Stimulated activated naive CD8-positive, alpha-beta T cell treated with anti-CD3 and anti-CD28 coated beads, Interleukin-15, Interleukin-2, amounts not matched to agents 100 U/mL and 50 U/mL, for 24 hours (primary cell): ENCODE measurements at regions not wholly inside any gene's neighbourhood (a gene's known extent, or its start where the extent isn't known, plus 50 kb on each side); places are given as distances from the start of the nearest gene placed in this dataset.

Experiments used
- ATAC-seq: fragments of 150-1000 bp; cut with Tn5 transposase; one replicate; pipeline ENCODE4 v1.10.0; 2021
- DNase-seq: peaks from one replicate; pipeline ENCODE4 v3.0.0; 2021

DNA sequence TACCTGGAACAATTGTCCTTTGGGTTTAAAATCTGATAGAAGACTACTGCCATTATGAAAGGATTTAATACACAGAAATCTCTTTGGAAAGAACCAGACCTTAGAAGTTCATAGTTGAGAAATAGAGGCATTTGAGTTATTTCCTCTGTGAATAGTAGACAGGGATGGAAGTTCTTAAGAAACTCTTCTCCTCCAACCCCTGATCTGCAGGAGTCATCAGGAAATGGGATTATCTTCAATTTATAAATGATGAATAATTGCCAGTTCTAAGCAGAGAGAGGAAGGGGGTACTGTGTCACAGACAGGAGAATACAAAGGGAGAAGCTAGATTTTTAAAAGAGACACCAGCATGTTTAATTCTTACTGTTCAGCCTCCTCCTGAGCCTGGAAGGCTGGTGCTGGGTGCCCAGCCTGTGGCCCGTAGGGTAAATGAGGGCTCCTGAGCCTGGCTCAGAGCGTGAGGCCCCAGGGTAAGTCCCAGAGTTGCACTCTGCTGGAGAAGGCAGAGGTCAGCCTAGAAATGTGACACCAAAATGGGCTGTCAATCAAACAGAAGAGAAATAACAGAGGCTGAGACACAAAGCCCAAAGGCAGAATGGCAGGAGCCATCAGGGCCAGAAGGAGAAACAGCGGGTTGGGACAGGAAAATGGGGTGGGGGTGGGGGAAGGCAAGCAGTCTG, 58.2 kb upstream of the PKDCC start:
- no peak for DNase-seq
- no peak for ATAC-seq

DNA sequence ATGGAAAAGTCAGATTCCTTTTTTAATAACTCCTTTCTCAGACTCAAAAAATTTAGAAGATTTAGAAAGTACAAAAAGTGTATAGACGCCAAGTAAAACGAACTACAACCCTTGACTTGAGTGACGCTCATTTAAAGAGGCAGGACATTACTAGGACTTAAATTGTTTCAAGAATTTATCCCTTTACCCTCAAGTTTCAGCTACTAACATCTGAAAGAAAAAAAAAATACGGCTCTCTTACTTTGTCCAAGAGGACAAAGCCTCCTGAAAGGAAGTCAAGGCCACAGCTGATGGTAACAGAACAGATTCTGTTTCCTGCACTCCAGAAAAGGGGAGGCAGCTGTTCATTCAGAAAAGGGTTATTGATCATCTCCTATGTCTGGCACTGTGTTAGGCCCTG, 57.6 kb upstream of the PKDCC start:
- DNase-seq (no peak), ATAC-seq (no peak)

DNA sequence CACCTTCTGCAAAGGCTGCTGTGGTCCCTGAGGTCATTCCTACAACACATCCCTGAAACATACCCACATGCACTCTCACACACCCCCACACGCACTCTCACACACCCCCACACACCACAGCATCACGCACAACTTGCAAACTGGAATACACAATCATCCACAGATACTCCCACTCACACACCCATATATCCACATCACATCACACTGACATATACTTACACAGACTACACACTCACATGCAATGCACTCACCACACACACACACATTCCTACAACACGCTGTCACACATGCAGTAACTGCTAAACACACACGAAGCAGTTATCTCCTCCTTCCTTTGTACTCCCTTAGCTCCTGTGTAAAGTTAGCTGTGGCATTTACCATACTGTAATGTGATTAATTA, 57.1 kb upstream of the PKDCC start:
- DNase-seq = no peak
- ATAC-seq = no peak

DNA sequence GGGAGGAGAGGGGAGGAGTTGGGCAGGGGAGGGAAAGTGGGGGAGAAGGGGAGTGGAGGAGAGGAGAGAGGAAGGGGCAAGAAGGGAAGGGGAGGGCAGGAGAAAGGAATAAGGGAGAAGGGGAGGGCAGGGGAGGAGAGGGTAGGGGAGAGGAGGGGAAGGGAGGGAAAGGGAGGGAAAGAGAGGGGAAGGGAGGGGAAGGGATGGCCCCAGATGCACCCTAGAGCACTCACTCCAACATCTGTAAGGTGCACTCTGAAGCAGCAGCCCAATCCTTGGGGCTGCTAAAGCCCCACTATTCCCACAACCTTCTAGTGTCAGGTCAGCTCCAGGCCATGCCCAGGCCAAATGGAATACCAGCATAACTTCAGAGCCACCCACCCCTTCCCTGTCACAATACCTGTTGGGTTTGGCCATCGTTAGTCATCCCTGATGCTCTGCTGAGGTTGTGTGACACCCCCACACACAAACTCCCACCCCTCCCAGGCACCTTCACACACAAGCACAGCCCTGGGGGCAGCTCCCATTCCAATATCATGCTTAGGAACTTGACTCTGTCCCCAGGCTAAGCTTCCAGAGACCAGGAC, 55.7 kb upstream of the PKDCC start:
- ATAC-seq = no peak
- no peak for DNase-seq

DNA sequence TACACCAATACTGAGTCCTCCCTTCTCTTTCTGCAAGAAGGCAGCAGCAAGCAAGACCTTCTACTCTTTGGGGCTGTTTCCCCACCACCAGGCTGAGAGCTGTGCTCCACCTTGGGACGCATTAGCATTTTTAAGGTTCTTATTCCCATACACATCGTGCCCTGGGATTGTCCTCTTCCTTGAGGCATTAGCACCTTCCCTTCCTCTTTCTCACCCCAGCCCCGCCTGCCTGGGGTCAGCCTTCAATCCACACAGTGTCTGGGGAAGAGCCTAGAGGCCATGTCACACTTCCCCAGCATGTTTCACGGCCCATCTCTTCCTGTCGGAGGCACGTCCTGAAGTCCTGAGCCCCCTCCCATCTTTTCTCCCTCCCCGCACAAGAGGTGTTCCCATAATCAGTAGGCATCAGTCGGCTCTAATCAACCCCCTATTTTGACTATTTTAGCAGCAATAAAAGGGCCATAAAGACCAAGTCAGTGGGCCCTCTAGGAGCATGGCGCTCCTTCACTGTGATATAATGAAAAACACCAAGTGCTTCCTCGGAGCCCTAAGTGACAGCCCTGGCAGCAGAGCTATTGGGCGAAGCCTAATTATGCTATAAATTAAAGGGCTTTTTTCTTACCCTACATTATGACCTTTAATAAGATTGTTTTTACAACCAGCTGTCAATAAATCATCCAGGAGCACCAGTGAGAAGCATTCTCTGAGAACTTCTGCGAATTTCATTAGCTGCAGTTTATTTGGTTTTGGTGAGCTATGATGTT, 55.0 kb upstream of the PKDCC start:
- DNase-seq (no peak), ATAC-seq (no peak)

DNA sequence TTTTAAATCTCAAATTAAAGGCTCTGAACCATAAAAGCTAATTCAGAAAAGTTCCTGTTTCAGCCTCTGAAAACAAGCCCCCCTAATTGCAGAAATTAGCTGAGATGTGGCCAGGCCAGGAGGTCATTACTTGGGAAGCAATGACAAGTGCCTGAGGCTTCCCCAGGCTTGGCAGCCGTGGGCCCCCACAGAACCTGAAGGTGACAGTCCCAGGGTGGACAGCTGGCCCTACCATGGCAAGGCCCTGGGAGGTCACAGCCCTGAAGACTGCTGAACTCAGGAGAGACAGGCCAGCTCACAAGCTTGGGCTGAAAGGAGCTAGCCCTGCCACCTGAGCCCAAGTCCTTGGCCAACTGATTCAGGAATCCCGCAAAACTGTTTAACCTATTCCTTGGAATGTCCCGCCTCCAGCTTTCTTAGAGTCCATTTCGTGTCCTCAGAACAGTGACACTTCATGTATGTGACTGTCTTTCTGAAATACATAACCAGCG, 54.3 kb upstream of the PKDCC start:
- no peak for ATAC-seq
- no peak for DNase-seq

DNA sequence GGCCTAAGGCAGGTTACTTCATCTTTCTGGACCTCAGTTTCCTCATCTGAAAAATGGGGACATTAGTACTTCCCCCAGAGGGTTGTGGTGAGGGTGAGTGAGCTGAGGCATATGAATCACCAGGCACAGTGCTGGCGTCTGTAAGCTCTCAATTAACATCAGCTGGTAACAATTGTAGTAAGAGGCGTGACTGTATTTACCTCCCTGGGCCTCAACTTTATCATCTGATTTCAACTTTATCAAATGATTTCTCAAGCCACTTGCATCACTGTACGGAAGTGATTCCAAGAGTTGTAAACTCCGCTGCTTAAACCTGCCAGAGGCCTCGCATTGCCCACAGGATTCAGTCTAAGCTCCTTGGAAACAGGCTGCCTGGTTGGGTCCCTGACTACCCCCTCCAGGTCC, 53.6 kb upstream of the PKDCC start:
- no peak for DNase-seq
- peak; percentile 43 for ATAC-seq

DNA sequence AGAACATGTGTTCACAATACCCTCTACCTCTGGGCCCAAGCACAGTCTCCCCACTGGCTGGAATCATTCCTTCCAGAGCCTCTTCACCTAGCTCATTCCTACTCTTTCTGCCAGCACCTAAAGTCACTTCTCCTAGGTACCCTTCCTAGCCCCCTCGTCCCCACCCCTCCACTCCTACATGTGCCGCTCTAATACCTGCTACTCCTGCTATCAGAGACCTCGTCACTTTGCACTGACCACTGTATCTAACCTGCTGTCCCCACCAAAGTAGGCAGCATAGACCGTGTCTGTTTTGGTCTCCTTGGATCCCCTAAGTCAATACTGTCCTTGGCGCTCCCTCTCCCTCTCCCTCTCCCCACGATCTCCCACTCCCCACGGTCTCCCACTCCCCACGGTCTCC, 53.2 kb upstream of the PKDCC start:
- no peak for DNase-seq

DNA sequence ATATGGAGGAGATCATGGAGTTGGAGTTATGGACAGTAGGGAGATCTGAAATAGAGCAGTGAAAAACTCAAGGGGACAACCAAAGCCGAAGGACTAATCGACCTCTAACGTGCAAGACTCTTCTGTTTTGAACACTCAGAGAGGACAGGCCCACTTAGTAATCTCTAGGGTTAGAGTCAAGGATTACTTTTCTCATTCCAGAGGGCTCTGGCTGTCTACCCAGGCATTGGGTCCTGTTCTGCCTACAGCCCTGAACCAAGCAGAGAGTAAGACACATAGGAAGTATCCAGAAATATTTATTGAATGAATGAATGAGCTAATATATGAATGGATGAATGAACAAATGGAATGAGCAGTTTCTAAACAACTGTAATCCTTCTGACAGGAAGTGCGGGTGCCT, 50.3 kb upstream of the PKDCC start:
- no peak for ATAC-seq
- no peak for DNase-seq

More for the DNA sequence above, 53.2 kb upstream of the PKDCC start:
- no peak for ATAC-seq
